A549 (cell line): ENCODE measurements at regions not wholly inside any gene's neighbourhood (a gene's known extent, or its start where the extent isn't known, plus 50 kb on each side); places are given as distances from the start of the nearest gene placed in this dataset.

ENCODE experiments used
- ATAC-seq, 2 experiments: fragments of 200-7000 bp in 1 of 2; fragments of >200 bp in 1 of 2; cut with Nextera tagmentation in 1 of 2; cut with Tn5 transposase in 1 of 2; 3 replicates each; pipeline versions ENCODE4 v1.8.0 to v1.9.1; 2018 to 2020; ENCODE audit warnings: mild to moderate bottlenecking in 1 of 2, moderate library complexity in 1 of 2
- CTCF ChIA-PET: fragments of 300-600 bp; sonication (Branson Sonifier 250); formaldehyde crosslinking; extraction: SDS; loops from one replicate; lab custom pipeline; 2021; ENCODE audit warnings: antibody characterized with exemption, inconsistent platforms; lab: Yijun Ruan, JAX
- POLR2A ChIA-PET: fragments of 350-600 bp; formaldehyde crosslinking; extraction: SDS; loops from one replicate; lab custom pipeline; 2021; ENCODE audit warnings: antibody characterized with exemption, inconsistent platforms; lab: Yijun Ruan, JAX
- DNase-seq, 2 experiments: peaks; one replicate each; pipeline versions ENCODE4 v3.0.0 to v3.0.0-alpha.2; 2011 to 2016; ENCODE audit warnings: low read depth in 1 of 2, low spot score in 1 of 2
- FAIRE-seq: peaks from 2 replicates; lab custom pipeline; 2011; peaks lifted over from hg19 to GRCh38; lab: Jason Lieb, UNC
- H3K27ac ChIP-seq, 2 experiments: fragments of >200 bp; sonication (Bioruptor Twin); formaldehyde crosslinking; 3 replicates each; pipeline ENCODE4 v1.5.1; 2016 to 2017
- H3K4me1 ChIP-seq: fragments of >200 bp; sonication (Bioruptor Twin); formaldehyde crosslinking; 3 replicates; pipeline ENCODE4 v1.6.1; 2016
- H3K4me2 ChIP-seq: fragments of >200 bp; sonication (Bioruptor Twin); formaldehyde crosslinking; 3 replicates; pipeline ENCODE4 v1.6.1; 2016
- H3K4me3 ChIP-seq: fragments of >200 bp; sonication (Bioruptor Twin); formaldehyde crosslinking; 3 replicates; pipeline ENCODE4 v1.5.1; 2016
- H3K9me3 ChIP-seq: fragments of >200 bp; sonication (Bioruptor Twin); formaldehyde crosslinking; 3 replicates; pipeline ENCODE4 v1.6.1; 2016
- BCL3 ChIP-seq: fragments of >200 bp; sonication (Bioruptor Twin); formaldehyde crosslinking; IDR thresholded peaks from 3 replicates; pipeline ENCODE4 v1.6.1; 2016
- CHD2 ChIP-seq: fragments of 150-350 bp; IDR thresholded peaks from 2 replicates; pipeline ENCODE4 v1.6.1; 2014; ENCODE audit warnings: low read length; ENCODE audit not compliant: partially characterized antibody
- E2F6 ChIP-seq: IDR thresholded peaks from 2 replicates; pipeline ENCODE4 v1.6.1; 2012; ENCODE audit warnings: low read depth, borderline replicate concordance
- EHF ChIP-seq: fragments of 250-450 bp; sonication (Bioruptor Pico); IDR thresholded peaks from 2 replicates; pipeline ENCODE4 v1.5.0; 2020; ENCODE audit warnings: mild to moderate bottlenecking
- FOSB ChIP-seq: fragments of 250-450 bp; sonication (Bioruptor Pico); IDR thresholded peaks from 2 replicates; pipeline ENCODE4 v1.5.0; 2020; ENCODE audit warnings: mild to moderate bottlenecking, moderate library complexity
- HDAC2 ChIP-seq: fragments of 200-600 bp; sonication (generic); IDR thresholded peaks from 2 replicates; pipeline ENCODE4 v1.6.1; 2016
- HOXA7 ChIP-seq: fragments of 250-450 bp; sonication (Bioruptor Pico); IDR thresholded peaks from 2 replicates; pipeline ENCODE4 v1.5.0; 2020; ENCODE audit warnings: mild to moderate bottlenecking, moderate library complexity
- MAFK ChIP-seq: fragments of 450-650 bp; IDR thresholded peaks from 2 replicates; pipeline ENCODE4 v1.6.1; 2014; ENCODE audit not compliant: partially characterized antibody
- MAZ ChIP-seq: fragments of 150-350 bp; IDR thresholded peaks from 2 replicates; pipeline ENCODE4 v1.6.1; 2014; ENCODE audit warnings: antibody characterized with exemption, low read depth, low read length, borderline replicate concordance
- MYC ChIP-seq: IDR thresholded peaks from 2 replicates; pipeline ENCODE4 v1.6.1; 2012; ENCODE audit warnings: mild to moderate bottlenecking, inconsistent platforms, low read length, improper control_type of control experiment, borderline replicate concordance
- NPAS2 ChIP-seq: fragments of 250-450 bp; sonication (Bioruptor Pico); IDR thresholded peaks from 2 replicates; pipeline ENCODE4 v1.8.0; 2022; ENCODE audit warnings: mild to moderate bottlenecking, moderate library complexity, borderline replicate concordance
- NR3C1 ChIP-seq: fragments of >200 bp; sonication (Bioruptor Twin); formaldehyde crosslinking; IDR thresholded peaks from 3 replicates; pipeline ENCODE4 v1.6.1; 2017
- RAD21 ChIP-seq, 2 experiments: fragments of >200 bp in 1 of 2; sonication (Bioruptor Twin) in 1 of 2; formaldehyde crosslinking in 1 of 2; IDR thresholded peaks in 1 of 2; conservative IDR thresholded peaks in 1 of 2; 2 replicates in 1 of 2; 3 replicates in 1 of 2; pipeline ENCODE4 v1.6.1; 2012 to 2018; ENCODE audit warnings: inconsistent platforms in 1 of 2
- RARB ChIP-seq: fragments of 250-450 bp; sonication (Bioruptor Pico); IDR thresholded peaks from 2 replicates; pipeline ENCODE4 v1.8.0; 2021; ENCODE audit warnings: mild to moderate bottlenecking, moderate library complexity
- RNF2 ChIP-seq: fragments of 200-600 bp; sonication (generic); IDR thresholded peaks from 2 replicates; pipeline ENCODE4 v1.6.1; 2016; ENCODE audit warnings: low read depth, mild to moderate bottlenecking, antibody characterized with exemption, moderate library complexity, borderline replicate concordance
- SMC3 ChIP-seq: fragments of >200 bp; sonication (Bioruptor Twin); formaldehyde crosslinking; IDR thresholded peaks from 3 replicates; pipeline ENCODE4 v1.6.1; 2018; ENCODE audit warnings: inconsistent platforms
- TFCP2L1 ChIP-seq: fragments of 250-450 bp; sonication (Bioruptor Pico); IDR thresholded peaks from 2 replicates; pipeline ENCODE4 v1.5.0; 2021; ENCODE audit warnings: mild to moderate bottlenecking
- ZFP36 ChIP-seq: fragments of 450-650 bp; IDR thresholded peaks from 2 replicates; pipeline ENCODE4 v1.6.1; 2014; ENCODE audit warnings: borderline replicate concordance; ENCODE audit not compliant: partially characterized antibody
- WGBS: methylation state at CpG from one replicate; pipeline ENCODE4 v1.1.6; 2017; ENCODE audit errors: missing lambda C conversion rate; 5-methylcytosine and 5-hydroxymethylcytosine counted together
- TF ChIP-seq, protein P1 (sequence below): fragments of 200-600 bp; sonication (generic); IDR thresholded peaks from 2 replicates; pipeline ENCODE4 v1.6.1; 2016; ENCODE audit warnings: antibody characterized with exemption, mild to moderate bottlenecking, moderate library complexity

DNA sequence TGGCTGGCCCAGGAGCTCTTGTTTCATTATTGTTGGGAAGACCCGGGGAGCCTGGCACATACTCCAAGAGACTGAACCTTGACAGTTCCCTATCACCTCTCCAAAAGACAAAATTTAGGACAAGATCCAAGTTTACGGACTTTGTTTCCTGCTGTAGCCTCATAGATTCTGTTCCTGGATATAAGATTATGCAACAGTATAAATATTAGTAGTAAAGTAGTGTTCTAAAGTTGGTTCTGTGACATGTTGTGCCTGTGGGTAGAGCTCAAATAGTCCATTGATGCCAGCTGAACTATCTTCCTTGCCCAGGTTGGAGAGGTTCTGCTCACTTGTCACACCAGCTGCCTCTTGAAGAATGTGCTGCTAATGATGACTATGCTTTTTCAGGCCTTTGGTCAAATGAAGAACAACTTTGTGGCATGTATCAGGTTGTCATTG, 430.2 kb downstream of the DMAC1 start:
- TF ChIP-seq MAFK (peak; percentile 54), E2F6 (no peak)
- DNase-seq (no peak), FAIRE-seq (no peak), ATAC-seq (no peak)
- WGBS: 86% methylated on average over 2 of the region's 2 CpGs
- Histone ChIP-seq H3K4me2 (no peak overlapping the region), H3K27ac (no peak overlapping the region), H3K4me3 (no peak overlapping the region), H3K9me3 (no peaks in the 10 kb centered on the region), H3K4me1 (no peaks in the 10 kb centered on the region)
- ChIA-PET POLR2A (no interaction called here), CTCF (no interaction called here)

GRCh38 chr9:7368410-7369292, 430.9 kb downstream of the DMAC1 start:
- DNase-seq: no peak
- Histone ChIP-seq H3K4me2 (no peak overlapping the region), H3K9me3 (no peaks in the 10 kb centered on the region), H3K4me1 (no peaks in the 10 kb centered on the region), H3K27ac (no peak overlapping the region), H3K4me3 (no peak overlapping the region)
- FAIRE-seq: no peak
- ChIA-PET POLR2A (no interaction called here), CTCF (no interaction called here)
- 40% methylated on average over 6 of the region's 6 CpGs for WGBS
- no peak for TF ChIP-seq NR3C1
- TF ChIP-seq EHF (CRISPR knock-in tag): no peak
- TF ChIP-seq MAFK: no peak
- no peak for TF ChIP-seq HOXA7 (CRISPR knock-in tag)
- no peak for TF ChIP-seq SMC3
- TF ChIP-seq TFCP2L1 (CRISPR knock-in tag): no peak
- no peak for TF ChIP-seq RNF2
- no peak for TF ChIP-seq NPAS2 (CRISPR knock-in tag)
- TF ChIP-seq ZFP36: no peak
- no peak for TF ChIP-seq CHD2
- TF ChIP-seq HDAC2: no peak
- TF ChIP-seq RAD21 (conservative IDR thresholded peaks at IDR 0.05 in 1 of 2, IDR thresholded peaks at IDR 0.05 in 1 of 2): no peak
- TF ChIP-seq, protein P1, sequence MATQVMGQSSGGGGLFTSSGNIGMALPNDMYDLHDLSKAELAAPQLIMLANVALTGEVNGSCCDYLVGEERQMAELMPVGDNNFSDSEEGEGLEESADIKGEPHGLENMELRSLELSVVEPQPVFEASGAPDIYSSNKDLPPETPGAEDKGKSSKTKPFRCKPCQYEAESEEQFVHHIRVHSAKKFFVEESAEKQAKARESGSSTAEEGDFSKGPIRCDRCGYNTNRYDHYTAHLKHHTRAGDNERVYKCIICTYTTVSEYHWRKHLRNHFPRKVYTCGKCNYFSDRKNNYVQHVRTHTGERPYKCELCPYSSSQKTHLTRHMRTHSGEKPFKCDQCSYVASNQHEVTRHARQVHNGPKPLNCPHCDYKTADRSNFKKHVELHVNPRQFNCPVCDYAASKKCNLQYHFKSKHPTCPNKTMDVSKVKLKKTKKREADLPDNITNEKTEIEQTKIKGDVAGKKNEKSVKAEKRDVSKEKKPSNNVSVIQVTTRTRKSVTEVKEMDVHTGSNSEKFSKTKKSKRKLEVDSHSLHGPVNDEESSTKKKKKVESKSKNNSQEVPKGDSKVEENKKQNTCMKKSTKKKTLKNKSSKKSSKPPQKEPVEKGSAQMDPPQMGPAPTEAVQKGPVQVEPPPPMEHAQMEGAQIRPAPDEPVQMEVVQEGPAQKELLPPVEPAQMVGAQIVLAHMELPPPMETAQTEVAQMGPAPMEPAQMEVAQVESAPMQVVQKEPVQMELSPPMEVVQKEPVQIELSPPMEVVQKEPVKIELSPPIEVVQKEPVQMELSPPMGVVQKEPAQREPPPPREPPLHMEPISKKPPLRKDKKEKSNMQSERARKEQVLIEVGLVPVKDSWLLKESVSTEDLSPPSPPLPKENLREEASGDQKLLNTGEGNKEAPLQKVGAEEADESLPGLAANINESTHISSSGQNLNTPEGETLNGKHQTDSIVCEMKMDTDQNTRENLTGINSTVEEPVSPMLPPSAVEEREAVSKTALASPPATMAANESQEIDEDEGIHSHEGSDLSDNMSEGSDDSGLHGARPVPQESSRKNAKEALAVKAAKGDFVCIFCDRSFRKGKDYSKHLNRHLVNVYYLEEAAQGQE: no peak
- no peak for TF ChIP-seq RARB (CRISPR knock-in tag)
- TF ChIP-seq BCL3: no peak
- no peak for TF ChIP-seq FOSB (CRISPR knock-in tag)
- TF ChIP-seq MAZ: no peak
- TF ChIP-seq MYC: no peak
- ATAC-seq: no peak
